H1 (cell line): ENCODE measurements at regions not wholly inside any gene's neighbourhood (a gene's known extent, or its start where the extent isn't known, plus 50 kb on each side); places are given as distances from the start of the nearest gene placed in this dataset.

Source experiments
- CHD7 ChIP-seq: fragments of 300-600 bp; sonication (generic); IDR thresholded peaks from 2 replicates; pipeline ENCODE4 v1.7.1; 2012; ENCODE audit warnings: low read length, moderate library complexity, mild to moderate bottlenecking, inconsistent platforms; ENCODE audit not compliant: insufficient replicate concordance
- E2F6 ChIP-seq: IDR thresholded peaks from 2 replicates; pipeline ENCODE4 v1.6.1; 2012; ENCODE audit warnings: inconsistent platforms
- MAX ChIP-seq: IDR thresholded peaks from 2 replicates; pipeline ENCODE4 v1.6.1; 2012; ENCODE audit warnings: inconsistent platforms
- NRF1 ChIP-seq: IDR thresholded peaks from 2 replicates; pipeline ENCODE4 v1.6.1; 2011; ENCODE audit warnings: mild to moderate bottlenecking, low read depth, low read length, improper control_type of control experiment
- SIX5 ChIP-seq: IDR thresholded peaks from 2 replicates; pipeline ENCODE4 v1.6.1; 2011; ENCODE audit warnings: mild to moderate bottlenecking, low read depth, low read length

GRCh38 chr11:70853770-70854108, 398.6 kb downstream of the SHANK2 start (continued):
- TF ChIP-seq CHD7 (no peak), MAX (no peak), SIX5 (no peak), NRF1 (no peak), E2F6 (no peak)
